ENCODE measurements at regions not wholly inside any gene's neighbourhood (a gene's known extent, or its start where the extent isn't known, plus 50 kb on each side); places are given as distances from the start of the nearest gene placed in this dataset.
"Not testable (repeated sequence)": the region's sequence is repeated elsewhere in the genome, so short reads cannot be mapped to it uniquely, and the experiment has no call there.

DNA sequence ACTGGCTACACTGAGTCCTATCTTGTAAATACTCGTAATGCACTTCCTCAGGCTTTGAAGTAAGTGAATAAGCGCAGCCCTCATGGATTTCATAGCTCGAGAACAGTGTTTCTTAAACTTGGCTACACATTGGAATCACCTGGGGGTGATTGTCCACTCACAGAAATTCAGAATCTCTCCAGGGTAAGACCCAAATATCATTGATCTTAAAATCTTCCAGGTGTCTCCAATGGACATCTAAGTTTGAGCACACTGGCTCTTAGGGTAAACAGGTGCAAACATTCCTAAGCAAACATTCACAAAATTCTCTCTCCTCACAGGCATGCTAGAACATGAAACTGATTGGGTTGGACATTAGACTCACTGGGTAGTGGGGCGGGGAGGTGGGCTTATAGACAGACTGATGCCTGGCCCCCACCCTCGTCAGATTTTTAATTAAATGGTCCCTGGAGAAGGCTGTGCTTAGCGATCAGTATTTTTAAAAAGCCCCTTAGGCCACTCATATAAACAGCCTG, 279.7 kb upstream of the TBL1XR1 start:
- DNase-seq (ENCODE audit: low read depth): no peak

DNA sequence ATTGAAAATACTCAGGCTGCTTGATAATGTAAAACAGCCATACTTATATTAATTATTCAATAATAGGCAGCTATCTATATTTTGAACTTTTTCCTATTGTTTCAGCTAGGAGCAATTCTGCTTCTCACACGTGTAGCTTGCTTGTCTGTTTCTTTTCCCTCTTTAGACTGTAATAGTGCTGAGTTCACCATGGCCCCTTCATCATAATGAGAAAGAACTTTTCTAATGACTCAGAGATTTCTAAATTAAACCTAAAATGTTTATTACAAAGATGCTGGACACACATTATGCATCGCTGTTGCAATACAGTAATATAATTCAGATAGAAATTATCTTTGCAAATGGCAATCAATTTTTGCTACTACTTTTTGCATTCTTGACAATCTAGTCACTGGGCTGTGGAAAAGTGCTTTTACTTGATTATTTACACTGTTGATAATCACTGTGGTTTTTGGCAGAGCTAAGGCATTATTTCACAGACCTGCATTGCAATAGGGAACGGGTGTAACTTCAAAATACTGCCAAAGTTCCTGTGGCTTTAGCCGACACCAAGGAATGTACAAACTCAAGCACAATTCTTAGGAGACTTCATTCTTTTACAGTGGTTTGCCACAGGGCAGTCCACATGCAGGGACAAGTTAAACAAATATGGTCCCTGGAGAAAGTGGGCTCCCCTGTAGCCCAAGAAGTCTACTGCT, 281.0 kb upstream of the TBL1XR1 start:
- DNase-seq (ENCODE audit: low read depth): no peak

DNA sequence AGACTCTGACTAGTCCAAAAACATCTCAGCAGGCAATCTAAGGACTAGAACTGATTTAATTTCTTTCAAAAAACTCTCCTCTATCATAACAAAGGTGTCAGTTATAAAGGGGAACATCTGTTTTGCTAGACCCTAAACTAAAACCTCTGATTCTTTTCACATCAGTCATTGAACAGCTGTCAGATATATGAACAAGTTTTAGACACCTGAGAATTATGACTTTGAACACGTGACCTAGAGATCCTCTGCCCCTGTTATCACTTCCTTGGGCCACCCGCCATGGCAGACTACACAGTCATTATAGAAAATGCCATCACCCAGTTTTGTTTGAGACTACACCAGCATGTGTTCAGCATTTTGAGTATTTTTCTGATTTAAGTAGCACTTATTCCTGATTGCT, 282.3 kb upstream of the TBL1XR1 start:
- no peak for DNase-seq (ENCODE audit: low read depth)

DNA sequence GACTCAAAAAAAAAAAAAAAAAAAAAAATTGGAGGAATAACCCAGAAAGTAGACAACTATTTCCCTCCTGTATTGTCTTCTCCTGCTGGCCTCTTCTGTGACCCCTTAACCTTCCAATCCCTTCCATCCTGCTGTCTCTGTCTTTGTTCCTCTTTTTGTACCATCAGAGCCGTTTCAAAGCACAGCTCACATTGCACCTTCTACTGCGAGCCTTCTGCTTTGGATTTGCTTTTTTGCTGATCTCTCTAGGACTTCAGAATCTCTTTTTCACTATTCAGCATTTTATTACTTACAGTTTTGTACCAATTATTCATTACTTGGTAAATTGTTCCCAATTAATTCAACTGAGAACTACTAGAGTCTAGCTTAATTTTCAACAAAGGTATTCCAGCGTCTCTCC, 284.0 kb upstream of the TBL1XR1 start:
- DNase-seq (ENCODE audit: low read depth): no peak

DNA sequence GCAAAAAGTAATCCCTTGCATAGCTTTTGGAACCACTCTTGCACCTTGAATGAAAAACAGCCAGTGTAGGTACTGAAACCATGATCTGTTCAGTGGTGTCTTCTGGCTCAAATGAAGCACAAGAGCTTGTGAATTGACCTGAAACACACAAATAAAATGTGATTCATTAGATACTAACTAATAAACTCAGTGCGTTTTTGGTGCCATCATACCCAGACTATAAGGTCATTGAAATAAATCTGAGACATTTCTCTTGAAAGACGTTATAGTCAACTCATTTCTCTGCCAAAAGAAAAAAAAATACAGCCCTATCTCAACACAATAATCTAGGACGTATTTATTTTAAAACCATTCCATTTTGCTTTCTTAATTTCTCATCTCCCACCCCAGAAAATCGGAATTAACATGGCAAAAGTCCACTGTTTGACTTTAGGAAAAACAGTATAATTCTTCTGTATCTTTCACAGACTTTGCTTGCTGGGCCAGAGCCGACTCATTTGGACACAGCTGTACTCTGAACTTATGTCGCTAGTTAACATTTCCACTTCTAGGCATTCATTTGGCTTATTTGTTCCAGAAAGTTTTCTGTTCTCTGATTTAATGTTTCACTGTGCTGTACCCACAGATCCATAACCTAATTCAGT, 284.9 kb upstream of the TBL1XR1 start:
- DNase-seq (ENCODE audit: low read depth): no peak

DNA sequence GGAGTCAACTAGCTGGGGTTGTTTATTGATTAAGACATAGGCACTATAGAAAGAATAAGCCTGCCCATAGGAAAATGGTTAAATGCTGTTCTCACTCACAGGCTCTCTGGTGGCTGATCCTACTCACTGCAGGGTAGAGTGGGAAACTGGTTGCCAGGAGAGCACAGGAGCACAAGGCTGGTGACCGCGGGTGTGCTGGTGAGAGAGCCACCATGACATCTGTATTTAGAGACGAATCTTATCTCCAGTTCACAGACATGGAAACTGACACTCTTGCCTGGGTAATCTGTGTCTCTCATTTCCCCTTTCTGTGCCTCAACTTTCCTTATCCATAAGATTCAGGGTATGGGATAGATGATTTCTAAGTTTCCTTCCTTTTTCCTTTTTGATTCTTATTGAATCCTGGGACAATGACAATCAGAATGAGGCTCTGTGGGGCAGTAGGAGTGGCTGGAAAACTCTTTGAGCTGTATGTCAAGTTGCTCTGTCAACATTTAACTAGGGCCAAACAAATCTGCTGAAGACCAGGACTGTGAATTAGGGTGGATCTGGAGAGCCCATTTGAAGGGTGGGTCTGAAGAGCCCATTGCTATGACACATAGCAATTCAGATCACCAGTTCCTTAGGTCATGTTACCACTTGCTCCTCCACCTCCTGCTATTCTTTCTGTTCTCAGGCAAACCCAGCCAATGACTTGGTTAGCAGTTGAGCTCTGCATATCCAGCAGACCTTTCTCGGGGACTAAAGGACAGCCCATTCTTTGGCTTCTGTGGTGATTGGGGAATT, 286.1 kb upstream of the TBL1XR1 start:
- DNase-seq (ENCODE audit: low read depth): no peak

DNA sequence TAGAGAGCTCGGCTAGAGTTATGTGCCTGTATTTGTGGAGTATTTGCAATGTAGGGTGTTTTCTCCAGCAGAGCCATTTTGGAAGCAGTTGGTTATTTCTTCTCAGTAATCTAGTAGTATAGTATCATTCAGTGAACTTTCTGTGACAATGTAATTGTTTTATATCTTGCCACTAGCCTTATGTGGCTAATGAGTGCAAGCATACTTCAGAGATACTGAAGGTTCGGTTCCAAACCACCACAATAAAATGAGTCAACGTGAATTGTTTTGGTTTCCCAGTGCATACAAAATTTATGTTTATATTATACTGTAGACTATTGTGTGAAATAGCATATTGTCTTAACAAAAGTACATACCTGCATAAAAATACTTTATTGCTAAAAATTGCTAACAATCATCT, 286.9 kb upstream of the TBL1XR1 start:
- no peak for DNase-seq (ENCODE audit: low read depth)

DNA sequence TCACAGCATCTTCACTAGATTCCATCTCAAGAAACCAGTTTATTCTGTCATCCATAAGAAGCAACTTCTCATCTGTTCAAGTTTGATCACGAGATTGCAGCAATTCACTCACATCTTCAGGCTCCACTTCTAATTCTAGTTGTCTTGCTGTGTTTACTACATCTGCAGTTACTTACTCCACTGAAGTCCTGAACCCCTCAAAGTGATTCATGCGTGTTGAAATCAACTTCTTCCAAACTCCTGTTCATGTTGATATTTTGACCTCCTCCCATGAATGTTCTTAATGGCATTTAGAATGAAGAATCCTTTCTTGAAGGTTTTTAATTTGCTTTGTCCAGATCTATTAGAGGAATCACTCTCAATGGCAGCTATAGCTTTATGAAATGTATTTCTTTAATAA, 287.6 kb upstream of the TBL1XR1 start:
- DNase-seq (ENCODE audit: low read depth): no peak

DNA sequence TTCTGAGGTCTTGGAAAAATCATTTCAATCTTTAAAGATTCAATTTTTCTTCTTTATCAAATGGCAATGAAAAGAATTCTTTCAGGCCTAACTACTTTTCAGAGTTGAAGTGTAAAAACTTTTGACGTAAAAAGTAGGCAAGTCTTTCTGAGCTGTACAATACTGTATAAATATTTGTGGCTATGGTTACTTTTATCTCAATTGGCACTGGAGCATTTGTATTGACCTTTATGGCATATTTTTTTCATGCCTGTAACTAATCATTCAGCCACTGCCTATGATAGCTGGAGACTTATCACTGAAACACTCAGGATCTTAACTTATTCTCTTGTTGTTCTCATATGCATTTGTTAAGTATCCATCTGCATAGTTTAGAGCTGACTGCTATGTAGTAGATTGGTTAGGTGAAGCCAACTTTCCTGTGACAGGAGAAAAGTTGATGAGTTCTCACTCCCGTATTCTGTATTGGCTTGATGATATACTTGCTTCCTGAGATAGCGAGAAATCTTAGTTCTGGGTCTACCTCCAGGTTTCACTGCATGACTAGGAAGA, 290.4 kb upstream of the TBL1XR1 start:
- DNase-seq (ENCODE audit: low read depth): no peak

DNA sequence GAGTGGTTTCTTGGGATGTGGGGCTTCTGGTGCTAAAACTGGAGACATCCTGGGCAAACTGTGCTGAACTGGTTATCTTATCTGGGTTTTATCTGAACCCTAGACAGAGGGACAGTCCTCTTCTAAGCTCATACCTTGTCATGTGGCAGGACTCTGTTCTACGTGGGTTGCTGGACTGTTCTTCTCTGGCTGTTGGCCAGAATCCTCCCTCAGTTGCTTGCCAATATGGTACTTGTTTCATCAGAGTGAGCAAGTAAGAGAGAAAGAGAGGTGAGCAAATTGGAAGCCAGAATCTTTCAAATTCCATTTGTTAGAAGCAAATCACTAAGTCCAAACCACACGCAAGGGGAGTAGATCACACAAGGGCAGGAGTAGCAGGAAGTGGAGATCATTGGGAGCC, 291.5 kb upstream of the TBL1XR1 start:
- DNase-seq (ENCODE audit: low read depth): no peak

DNA sequence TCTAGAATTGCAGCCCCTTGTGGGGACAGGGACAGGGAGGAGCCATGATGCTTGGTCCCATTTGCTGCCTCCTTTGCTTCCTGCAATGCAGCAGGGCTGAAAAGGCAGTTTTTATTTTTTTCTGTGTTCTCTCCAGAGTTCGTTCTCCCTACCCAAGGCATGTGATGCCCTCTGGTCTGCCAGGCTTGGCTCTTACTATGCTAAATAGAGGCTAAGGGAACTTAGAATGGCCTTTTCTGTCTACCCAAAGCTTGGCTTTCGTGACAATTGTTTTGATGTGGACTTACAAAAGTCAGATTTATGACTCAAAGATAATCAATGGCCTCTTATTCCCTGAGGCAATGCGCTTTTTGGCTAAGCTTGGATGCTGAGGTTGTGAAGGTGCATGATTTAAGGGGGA, 293.3 kb upstream of the TBL1XR1 start:
- DNase-seq (ENCODE audit: low read depth): no peak

DNA sequence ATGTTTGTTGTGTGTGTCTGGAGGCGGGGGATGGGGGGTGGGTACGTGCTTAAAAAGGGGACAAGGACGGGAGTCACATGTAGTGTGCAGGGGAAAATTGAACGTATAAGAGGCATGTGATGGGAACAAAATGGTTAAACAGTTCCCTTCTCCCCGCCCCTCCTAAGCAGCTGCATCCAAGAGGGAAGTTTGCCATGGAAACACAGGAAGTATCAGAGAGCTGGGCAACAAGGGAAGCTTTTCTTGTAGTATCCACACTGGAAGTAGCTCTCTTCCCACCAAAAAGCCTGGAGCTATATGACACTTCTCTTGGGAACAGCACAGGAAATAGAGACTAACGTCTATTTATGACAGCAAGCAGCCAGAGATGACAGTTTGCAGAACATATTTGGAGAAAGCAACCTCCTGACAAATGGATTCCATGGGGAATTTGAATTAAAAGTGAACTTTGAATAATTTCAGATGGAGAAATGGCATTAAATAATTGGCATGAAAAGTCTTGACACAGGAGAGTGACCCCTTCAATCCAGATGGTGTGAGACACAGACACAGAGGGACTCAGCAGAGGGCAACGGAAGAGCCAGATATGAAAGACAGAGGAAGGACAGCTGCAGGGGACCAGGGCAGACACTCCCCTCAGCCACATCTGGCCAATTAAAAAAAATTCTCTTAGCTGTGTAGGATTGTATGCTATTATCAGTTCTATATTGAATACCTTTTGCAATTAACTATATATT, 294.2 kb upstream of the TBL1XR1 start:
- DNase-seq (ENCODE audit: low read depth): no peak

DNA sequence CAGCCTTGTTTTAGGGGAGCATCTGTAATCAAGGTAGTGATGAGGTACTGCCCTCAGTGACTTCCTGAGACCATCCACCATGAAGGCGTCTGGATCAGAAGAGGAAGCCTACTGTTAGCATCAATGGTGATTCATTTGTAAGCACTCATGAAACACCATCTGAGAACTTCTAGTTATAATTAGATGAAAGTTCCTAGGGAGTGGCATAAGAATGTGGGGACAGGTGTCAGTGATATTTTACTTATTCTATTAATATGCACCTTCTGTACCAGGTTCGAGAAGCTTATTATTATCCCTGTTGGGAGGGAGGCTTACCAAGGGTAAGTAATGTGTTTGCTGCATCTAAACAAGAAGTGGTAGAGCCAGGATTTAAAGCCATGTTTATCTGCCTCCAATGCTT, 295.8 kb upstream of the TBL1XR1 start:
- DNase-seq (ENCODE audit: low read depth): no peak

DNA sequence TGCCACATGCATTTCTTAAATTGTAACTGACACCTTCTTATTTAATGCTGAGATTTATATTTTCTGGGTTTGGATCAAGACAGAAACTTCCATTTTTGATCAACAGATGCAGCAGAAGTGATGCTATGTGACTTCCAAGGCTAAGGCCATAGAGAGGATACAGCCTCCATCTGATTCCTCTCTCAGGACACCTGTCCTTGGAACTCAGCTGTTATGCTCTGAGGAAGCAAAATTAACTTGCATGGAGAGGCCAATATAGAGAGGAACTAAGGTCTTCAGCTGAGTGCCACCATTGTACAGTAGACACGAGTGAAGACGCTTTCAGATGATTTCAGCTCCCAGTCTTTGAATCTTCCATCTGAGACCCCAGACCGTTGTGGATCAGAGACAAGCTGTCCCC, 296.9 kb upstream of the TBL1XR1 start:
- no peak for DNase-seq (ENCODE audit: low read depth)

DNA sequence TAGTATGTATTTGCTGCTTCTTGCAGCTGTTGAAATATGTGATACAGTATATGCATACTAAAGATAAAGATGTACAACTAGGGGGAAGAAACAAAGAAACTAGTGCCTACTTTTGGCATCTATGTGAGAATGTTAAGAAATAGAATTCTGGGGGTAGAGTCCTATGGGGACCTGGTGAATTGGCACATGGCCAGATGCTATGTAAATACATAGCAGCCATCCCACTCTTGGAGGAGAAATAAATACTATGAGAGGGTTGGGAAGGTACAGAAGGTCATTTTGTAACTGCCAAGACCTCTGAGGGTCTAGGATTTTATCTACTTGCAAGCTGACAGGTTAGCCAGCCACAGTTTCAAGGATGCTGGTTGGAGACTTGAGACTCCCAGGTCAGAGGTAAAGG, 298.3 kb upstream of the TBL1XR1 start:
- no peak for DNase-seq (ENCODE audit: low read depth)

DNA sequence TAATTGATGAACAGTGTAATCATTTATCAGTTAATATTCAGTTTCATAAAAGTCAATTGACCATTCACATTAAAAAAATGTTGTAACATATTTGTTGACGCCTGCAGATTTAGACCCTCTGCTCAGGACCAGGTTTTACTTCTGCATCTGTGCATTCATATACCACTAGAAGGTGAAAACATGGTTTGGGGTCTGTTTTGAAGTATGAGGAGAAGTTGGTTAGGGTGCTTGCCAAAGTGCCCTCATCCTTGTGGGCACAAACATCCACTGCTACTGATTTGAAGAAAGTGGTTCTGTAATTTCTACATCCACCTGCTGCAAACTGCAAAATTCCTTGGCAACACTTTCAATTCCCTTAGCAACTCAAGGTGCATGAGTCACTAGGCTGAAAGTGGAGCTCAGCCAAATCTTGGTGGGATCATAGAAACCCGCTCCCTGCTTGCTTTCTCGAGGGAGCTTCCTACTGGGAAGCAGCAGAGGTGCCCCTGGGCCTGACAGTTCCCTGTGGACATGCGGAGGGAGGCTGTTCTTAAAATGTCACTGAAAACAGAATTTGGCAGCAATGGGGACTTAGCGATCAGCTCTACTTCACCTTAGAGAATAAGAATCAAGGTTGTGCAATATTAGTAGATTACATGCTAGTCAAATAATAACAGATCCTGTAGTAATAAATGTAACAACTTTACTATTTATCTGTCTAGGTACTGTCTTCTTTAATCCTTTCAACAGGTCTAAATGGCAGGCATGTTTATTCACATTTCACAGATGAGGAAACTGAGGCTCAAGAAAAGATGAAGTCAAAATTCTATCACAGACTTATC, 301.0 kb upstream of the TBL1XR1 start:
- no peak for DNase-seq (ENCODE audit: low read depth)

DNA sequence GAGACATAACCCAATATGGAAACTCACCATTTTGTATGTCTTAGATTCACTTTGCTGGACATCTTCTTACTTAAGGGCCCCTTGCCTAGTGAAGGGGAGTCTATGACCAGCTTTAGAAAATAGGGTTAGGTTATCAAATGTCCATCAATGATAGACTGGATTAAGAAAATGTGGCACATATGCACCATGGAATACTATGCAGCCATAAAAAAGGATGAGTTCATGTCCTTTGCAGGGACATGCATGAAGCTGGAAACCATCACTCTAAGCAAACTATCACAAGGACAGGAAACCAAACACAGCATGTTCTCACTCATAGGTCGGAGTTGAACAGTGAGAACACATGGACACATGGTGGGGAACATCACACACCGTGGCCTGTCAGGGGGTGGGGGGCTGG, 301.8 kb upstream of the TBL1XR1 start:
- not testable (repeated sequence) for DNase-seq (ENCODE audit: low read depth)

DNA sequence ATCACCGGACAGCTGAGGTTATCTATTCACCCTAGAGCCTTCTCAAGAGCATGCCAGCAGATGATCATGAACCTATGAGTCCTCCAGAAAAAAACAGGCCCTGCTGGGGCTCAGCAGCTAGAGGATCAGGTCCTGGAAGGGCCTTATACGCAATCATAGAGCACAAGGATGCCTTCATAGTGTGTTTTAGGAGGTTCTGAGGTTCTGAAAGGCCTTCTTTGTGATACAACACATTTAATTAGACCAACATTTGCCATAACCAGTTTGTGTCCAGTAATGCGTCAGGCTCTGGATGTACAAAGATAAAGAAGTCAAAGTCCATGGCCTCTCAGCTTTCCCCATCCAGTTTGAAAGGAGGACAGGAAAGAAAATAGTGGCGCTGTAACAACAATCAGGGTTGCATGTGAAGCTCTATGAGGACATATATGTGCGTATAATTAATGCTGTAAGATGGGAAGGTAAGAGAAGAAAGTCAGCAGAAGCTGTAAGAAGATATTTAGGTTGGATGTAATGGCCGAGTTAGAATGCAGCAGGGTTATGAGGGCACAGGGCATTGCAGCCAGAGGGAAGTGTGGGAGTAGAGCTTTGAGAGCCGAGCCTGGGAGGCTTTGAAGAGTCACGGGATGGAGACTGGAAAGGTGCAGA, 302.6 kb upstream of the TBL1XR1 start:
- DNase-seq (ENCODE audit: low read depth): no peak

DNA sequence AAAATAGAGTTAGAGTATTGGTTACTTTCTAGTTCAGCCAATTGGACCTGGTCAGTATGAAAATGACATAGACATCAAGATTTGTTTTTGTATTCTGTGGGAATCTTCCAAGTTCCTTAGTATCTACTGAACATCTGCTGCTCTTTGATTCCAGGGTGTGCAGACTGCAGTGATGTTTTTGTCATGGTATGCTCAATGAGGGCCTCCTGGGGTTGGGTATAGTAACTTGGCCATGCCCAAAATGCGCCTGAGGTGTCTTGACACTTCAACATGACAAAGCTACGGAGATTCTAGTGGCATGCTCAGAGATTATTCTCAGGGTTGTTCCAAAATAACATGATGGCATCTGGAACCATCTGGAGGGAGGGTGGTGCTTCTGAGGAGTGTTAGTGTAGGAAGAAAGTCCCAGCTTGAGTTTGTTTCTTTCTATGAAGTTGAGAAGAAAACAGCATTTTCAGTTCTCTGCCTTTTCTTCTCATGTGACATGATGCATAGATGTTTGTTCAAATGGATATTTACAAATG, 313.5 kb upstream of the TBL1XR1 start:
- no peak for DNase-seq (ENCODE audit: low read depth)
